Liver (tissue), 8 donors: ENCODE measurements at regions not wholly inside any gene's neighbourhood (a gene's known extent, or its start where the extent isn't known, plus 50 kb on each side); places are given as distances from the start of the nearest gene placed in this dataset.

Experiments
- DNase-seq: peaks from one replicate; pipeline ENCODE4 v3.0.0-alpha.2; 2017; ENCODE audit warnings: low spot score
- H3K27ac ChIP-seq, 2 donors: one replicate each; pipeline ENCODE4 v1.7.0; 2013; ENCODE audit warnings: inconsistent platforms in 2 of 2, low read length in 2 of 2, control low read depth in 1 of 2, low read depth in 1 of 2, mild to moderate bottlenecking in 1 of 2
- H3K27me3 ChIP-seq, 4 donors: one replicate each; pipeline versions ENCODE4 v1.6.1 to v1.7.0; 2013; ENCODE audit warnings: low read length in 3 of 4, inconsistent platforms in 1 of 4, mild to moderate bottlenecking in 1 of 4, moderate library complexity in 1 of 4; ENCODE audit not compliant: control insufficient read depth in 4 of 4, insufficient read depth in 4 of 4
- H3K36me3 ChIP-seq, 4 donors: one replicate each; pipeline versions ENCODE4 v1.6.1 to v1.7.0; 2013; ENCODE audit warnings: low read length in 3 of 4, mild to moderate bottlenecking in 3 of 4, low read depth in 1 of 4, moderate library complexity in 1 of 4; ENCODE audit not compliant: control insufficient read depth in 4 of 4, insufficient read depth in 3 of 4
- H3K4me1 ChIP-seq, 4 donors: one replicate each; pipeline versions ENCODE4 v1.6.1 to v1.7.0; 2013; ENCODE audit warnings: low read length in 3 of 4, mild to moderate bottlenecking in 3 of 4, moderate library complexity in 1 of 4; ENCODE audit not compliant: control insufficient read depth in 4 of 4, insufficient read depth in 4 of 4
- H3K4me3 ChIP-seq, 3 donors: one replicate each; pipeline versions ENCODE4 v1.6.1 to v1.7.0; 2013; ENCODE audit warnings: low read length in 3 of 3, control low read depth in 1 of 3, low read depth in 1 of 3, mild to moderate bottlenecking in 1 of 3
- H3K9ac ChIP-seq, 2 donors: one replicate each; pipeline ENCODE4 v1.7.0; 2013; ENCODE audit warnings: low read length in 2 of 2, mild to moderate bottlenecking in 2 of 2, moderate library complexity in 2 of 2, control low read depth in 1 of 2, low read depth in 1 of 2
- H3K9me3 ChIP-seq, 4 donors: one replicate each; pipeline versions ENCODE4 v1.6.1 to v1.7.0; 2013; ENCODE audit warnings: low read length in 3 of 4; ENCODE audit not compliant: control insufficient read depth in 4 of 4
- CTCF ChIP-seq: fragments of 150-350 bp; IDR thresholded peaks from 2 replicates; pipeline ENCODE4 v1.5.1; 2017; ENCODE audit warnings: improper control_type of control experiment, low read depth, low read length; ENCODE audit not compliant: missing input control
- EGR1 ChIP-seq, 2 donors: IDR thresholded peaks; 2 replicates each; pipeline ENCODE4 v1.6.1; 2016 to 2018; ENCODE audit warnings: antibody characterized with exemption in 2 of 2, low read depth in 2 of 2
- FOXA1 ChIP-seq: IDR thresholded peaks from 2 replicates; pipeline ENCODE4 v1.6.1; 2016; ENCODE audit warnings: antibody characterized with exemption
- FOXA2 ChIP-seq: IDR thresholded peaks from 2 replicates; pipeline ENCODE4 v1.6.1; 2016; ENCODE audit warnings: antibody characterized with exemption
- GABPA ChIP-seq, 2 donors: IDR thresholded peaks in 1 of 2; conservative IDR thresholded peaks in 1 of 2; 2 replicates each; pipeline ENCODE4 v1.6.1; 2016; ENCODE audit warnings: antibody characterized with exemption in 2 of 2, mild to moderate bottlenecking in 1 of 2, moderate library complexity in 1 of 2
- HNF4A ChIP-seq, 2 donors: conservative IDR thresholded peaks; 2 replicates each; pipeline ENCODE4 v1.6.1; 2016; ENCODE audit warnings: antibody characterized with exemption in 2 of 2, mild to moderate bottlenecking in 2 of 2
- HNF4G ChIP-seq: IDR thresholded peaks from 2 replicates; pipeline ENCODE4 v1.6.1; 2016; ENCODE audit warnings: antibody characterized with exemption
- JUND ChIP-seq, 2 donors: IDR thresholded peaks; 2 replicates each; pipeline ENCODE4 v1.6.1; 2016; ENCODE audit warnings: antibody characterized with exemption in 2 of 2
- MAX ChIP-seq: IDR thresholded peaks from 2 replicates; pipeline ENCODE4 v1.6.1; 2016; ENCODE audit warnings: antibody characterized with exemption
- NR2F2 ChIP-seq: IDR thresholded peaks from 2 replicates; pipeline ENCODE4 v1.6.1; 2016; ENCODE audit warnings: antibody characterized with exemption
- RAD21 ChIP-seq, 2 donors: IDR thresholded peaks; 2 replicates each; pipeline ENCODE4 v1.6.1; 2016; ENCODE audit warnings: antibody characterized with exemption in 2 of 2, mild to moderate bottlenecking in 2 of 2
- REST ChIP-seq: IDR thresholded peaks from 2 replicates; pipeline ENCODE4 v1.6.1; 2016; ENCODE audit warnings: antibody characterized with exemption, mild to moderate bottlenecking
- RXRA ChIP-seq, 2 donors: IDR thresholded peaks; 2 replicates each; pipeline ENCODE4 v1.6.1; 2017 to 2018; ENCODE audit warnings: antibody characterized with exemption in 2 of 2, mild to moderate bottlenecking in 1 of 2
- SP1 ChIP-seq: IDR thresholded peaks from 2 replicates; pipeline ENCODE4 v1.6.1; 2018; ENCODE audit warnings: antibody characterized with exemption, mild to moderate bottlenecking
- TAF1 ChIP-seq: conservative IDR thresholded peaks from 2 replicates; pipeline ENCODE4 v1.6.1; 2016; ENCODE audit warnings: antibody characterized with exemption, mild to moderate bottlenecking
- YY1 ChIP-seq: IDR thresholded peaks from 2 replicates; pipeline ENCODE4 v1.6.1; 2016; ENCODE audit warnings: antibody characterized with exemption, mild to moderate bottlenecking
- ZBTB33 ChIP-seq: IDR thresholded peaks from 2 replicates; pipeline ENCODE4 v1.6.1; 2016; ENCODE audit warnings: antibody characterized with exemption
- WGBS: extraction: QIAGEN DNeasy Blood & Tissue Kit; methylation state at CpG from one replicate; pipeline ENCODE4 v1.1.7; 2013; 5-methylcytosine and 5-hydroxymethylcytosine counted together
- donor health status: healthy.
- donor health status: healthy.
- donor health status: healthy.
- donor health status: healthy.
- donor health status: healthy.

GRCh38 chrX:42694260-42694815 lies 83.6 kb downstream of the PPP1R2C start:
- Histone ChIP-seq H3K27ac (no peak overlapping the region), H3K9ac (no peak overlapping the region), H3K36me3 (no peaks in the 10 kb centered on the region), H3K27me3 (no peaks in the 10 kb centered on the region), H3K9me3 (no peaks in the 10 kb centered on the region), H3K4me1 (no peaks in the 10 kb centered on the region), H3K4me3 (no peak overlapping the region)
- WGBS: 86% methylated on average over 1 of the region's 1 CpG
- no peak for TF ChIP-seq NR2F2
- no peak for TF ChIP-seq RAD21 (IDR thresholded peaks at IDR 0.05)
- TF ChIP-seq MAX: no peak
- TF ChIP-seq EGR1 (IDR thresholded peaks at IDR 0.05; ENCODE audit: low read depth in 2 of 2): no peak
- TF ChIP-seq HNF4A (conservative IDR thresholded peaks at IDR 0.05): no peak
- TF ChIP-seq CTCF: no peak
- no peak for TF ChIP-seq HNF4G
- no peak for TF ChIP-seq TAF1
- TF ChIP-seq RXRA (IDR thresholded peaks at IDR 0.05): no peak
- TF ChIP-seq JUND (IDR thresholded peaks at IDR 0.05): no peak
- no peak for TF ChIP-seq FOXA2
- no peak for TF ChIP-seq GABPA (IDR thresholded peaks at IDR 0.05 in 1 of 2, conservative IDR thresholded peaks at IDR 0.05 in 1 of 2)
- TF ChIP-seq ZBTB33: no peak
- no peak for TF ChIP-seq YY1
- no peak for TF ChIP-seq REST
- TF ChIP-seq SP1: no peak
- no peak for TF ChIP-seq FOXA1
- no peak for DNase-seq

GRCh38 chrX:42691196-42691595 lies 86.8 kb downstream of the PPP1R2C start:
- no peaks in the 10 kb centered on the region for H3K27me3 ChIP-seq
- no peak overlapping the region for H3K4me3 ChIP-seq
- H3K4me1 ChIP-seq: no peaks in the 10 kb centered on the region
- H3K9me3 ChIP-seq: no peaks in the 10 kb centered on the region
- 82% methylated on average over 1 of the region's 1 CpG for WGBS
- TF ChIP-seq CTCF (no peak), GABPA (IDR thresholded peaks at IDR 0.05 in 1 of 2, conservative IDR thresholded peaks at IDR 0.05 in 1 of 2) (no peak), YY1 (no peak), TAF1 (no peak), ZBTB33 (no peak), RXRA (IDR thresholded peaks at IDR 0.05) (no peak), SP1 (no peak), HNF4A (conservative IDR thresholded peaks at IDR 0.05) (no peak)
- H3K9ac ChIP-seq: no peak overlapping the region
- no peak overlapping the region for H3K27ac ChIP-seq
- H3K36me3 ChIP-seq: no peaks in the 10 kb centered on the region
- no peak for DNase-seq
